GM12878 (cell line): ENCODE measurements at regions not wholly inside any gene's neighbourhood (a gene's known extent, or its start where the extent isn't known, plus 50 kb on each side); places are given as distances from the start of the nearest gene placed in this dataset.

Source experiments
- ATAC-seq: fragments of 200-7000 bp; cut with Tn5 transposase; 3 replicates; pipeline ENCODE4 v1.9.1; 2020; ENCODE audit warnings: mild to moderate bottlenecking, moderate library complexity
- BruUV-seq: library from RNA; stranded (reverse); fragments of 400-500 nt; replicated peaks from 2 replicates; lab custom pipeline; 2021; lab: Mats Ljungman, UMichigan
- CTCF ChIA-PET: fragments of 300-600 bp; sonication (Branson Sonifier 250); formaldehyde crosslinking; extraction: SDS; loops from one replicate; lab custom pipeline; 2021; ENCODE audit warnings: inconsistent platforms; lab: Yijun Ruan, JAX
- POLR2A ChIA-PET: fragments of 350-600 bp; formaldehyde crosslinking; extraction: SDS; loops from one replicate; lab custom pipeline; 2021; ENCODE audit warnings: inconsistent platforms; lab: Charles Lee
- RAD21 ChIA-PET: fragments of 300-600 bp; sonication (Branson Sonifier 250); formaldehyde crosslinking; loops from one replicate; lab custom pipeline; 2023; ENCODE audit warnings: antibody characterized with exemption; ENCODE audit not compliant: unreplicated experiment; lab: Charles Lee
- SMC1A ChIA-PET: fragments of 300-600 bp; sonication (Branson Sonifier 250); formaldehyde crosslinking; loops from one replicate; lab custom pipeline; 2023; ENCODE audit not compliant: unreplicated experiment, uncharacterized antibody; lab: Charles Lee
- DNase-seq: peaks from one replicate; pipeline ENCODE4 v3.0.0-alpha.2; 2011; ENCODE audit warnings: low read depth, low spot score
- FAIRE-seq: peaks from 3 replicates; lab custom pipeline; 2011; peaks lifted over from hg19 to GRCh38; lab: Jason Lieb, UNC
- H2AFZ ChIP-seq: 2 replicates; pipeline ENCODE4 v1.6.0; 2011; ENCODE audit warnings: low read depth, low read length, control low read depth; ENCODE audit not compliant: control insufficient read depth
- H3K27ac ChIP-seq: 2 replicates; pipeline ENCODE4 v1.5.1; 2011; ENCODE audit warnings: control low read depth; ENCODE audit not compliant: control insufficient read depth, insufficient read depth
- H3K27me3 ChIP-seq, 2 experiments: replicated peaks in 1 of 2; 2 replicates each; pipeline versions ENCODE4 v1.6.0 to v1.6.1; 2011; ENCODE audit warnings: low read length in 1 of 2; ENCODE audit not compliant: control insufficient read depth in 2 of 2, insufficient read depth in 2 of 2
- H3K36me3 ChIP-seq, 2 experiments: 2 replicates each; pipeline ENCODE4 v1.5.1; 2011; ENCODE audit warnings: low read length in 1 of 2; ENCODE audit not compliant: control insufficient read depth in 2 of 2, insufficient read depth in 2 of 2
- H3K4me1 ChIP-seq: 2 replicates; pipeline ENCODE4 v1.6.1; 2011; ENCODE audit warnings: mild to moderate bottlenecking, low read length, moderate library complexity, mixed read lengths; ENCODE audit not compliant: control insufficient read depth, insufficient read depth
- H3K4me2 ChIP-seq: 2 replicates; pipeline ENCODE4 v1.6.0; 2011; ENCODE audit warnings: control low read depth; ENCODE audit not compliant: control insufficient read depth, insufficient read depth
- H3K4me3 ChIP-seq: fragments of 200-600 bp; sonication (generic); 2 replicates; pipeline ENCODE4 v1.5.1; 2016
- H3K79me2 ChIP-seq: 2 replicates; pipeline ENCODE4 v1.6.0; 2011; ENCODE audit warnings: low read length; ENCODE audit not compliant: control insufficient read depth, insufficient read depth
- H3K9ac ChIP-seq: 2 replicates; pipeline ENCODE4 v1.8.0; 2011; ENCODE audit warnings: low read length, control low read depth, mixed read lengths; ENCODE audit not compliant: control insufficient read depth, insufficient read depth
- H3K9me3 ChIP-seq: replicated peaks from 3 replicates; pipeline ENCODE4 v1.5.1; 2011; ENCODE audit warnings: mild to moderate bottlenecking, low read length; ENCODE audit not compliant: control insufficient read depth, insufficient read depth
- H4K20me1 ChIP-seq: 2 replicates; pipeline ENCODE4 v1.6.0; 2011; ENCODE audit not compliant: control insufficient read depth, insufficient read depth
- ZBED1 ChIP-seq: IDR thresholded peaks from 2 replicates; pipeline ENCODE4 v1.6.1; 2016; ENCODE audit warnings: borderline replicate concordance
- ZNF687 ChIP-seq: fragments of 450-650 bp; IDR thresholded peaks from 2 replicates; pipeline ENCODE4 v1.6.1; 2017; ENCODE audit warnings: mild to moderate bottlenecking, moderate library complexity
- WGBS: methylation state at CpG from one replicate; pipeline ENCODE4 v1.1.6; 2016; ENCODE audit warnings: low lambda C conversion rate; ENCODE audit not compliant: insufficient replicate concordance, insufficient coverage; ENCODE audit errors: missing lambda C conversion rate; 5-methylcytosine and 5-hydroxymethylcytosine counted together
- in situ Hi-C: fragments of 300-500 bp; cut with MboI; formaldehyde crosslinking; loops from 9 replicates; pipeline ENCODE4 v1.14.3; 2018; ENCODE audit warnings: mixed read lengths
- intact Hi-C: fragments of 100-400 bp; cut with micrococcal nuclease; formaldehyde crosslinking; loops from one replicate; pipeline ENCODE4 v1.14.2; 2022; ENCODE audit not compliant: unreplicated experiment
- TF ChIP-seq, protein P1 (sequence below): fragments of 450-650 bp; IDR thresholded peaks from 2 replicates; pipeline ENCODE4 v1.6.1; 2014; ENCODE audit warnings: mild to moderate bottlenecking

DNA sequence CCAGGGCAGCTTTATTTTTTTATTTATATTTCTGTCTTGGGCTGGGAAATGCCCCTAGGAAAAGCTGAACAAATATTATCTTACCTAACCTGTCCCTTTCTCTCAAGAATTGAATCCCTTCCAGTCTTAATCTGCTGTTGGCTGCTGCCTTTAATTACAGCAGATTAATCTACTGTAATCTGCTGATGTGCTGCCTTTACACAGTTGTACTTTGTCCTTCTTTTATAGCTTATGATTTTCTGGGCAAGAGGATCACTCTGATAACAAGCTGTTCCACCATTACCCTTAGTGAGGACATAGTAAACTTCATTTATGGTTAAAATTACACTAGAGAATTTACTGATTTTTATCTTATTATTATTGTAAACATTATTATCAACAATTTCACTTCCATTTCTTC is 234.5 kb upstream of the MAN1A1 start (continued):
- TF ChIP-seq ZNF687: no peak
- TF ChIP-seq, protein P1, sequence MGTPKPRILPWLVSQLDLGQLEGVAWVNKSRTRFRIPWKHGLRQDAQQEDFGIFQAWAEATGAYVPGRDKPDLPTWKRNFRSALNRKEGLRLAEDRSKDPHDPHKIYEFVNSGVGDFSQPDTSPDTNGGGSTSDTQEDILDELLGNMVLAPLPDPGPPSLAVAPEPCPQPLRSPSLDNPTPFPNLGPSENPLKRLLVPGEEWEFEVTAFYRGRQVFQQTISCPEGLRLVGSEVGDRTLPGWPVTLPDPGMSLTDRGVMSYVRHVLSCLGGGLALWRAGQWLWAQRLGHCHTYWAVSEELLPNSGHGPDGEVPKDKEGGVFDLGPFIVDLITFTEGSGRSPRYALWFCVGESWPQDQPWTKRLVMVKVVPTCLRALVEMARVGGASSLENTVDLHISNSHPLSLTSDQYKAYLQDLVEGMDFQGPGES: no peak

GRCh38 chr6:119581220-119581619 is 231.7 kb upstream of the MAN1A1 start:
- TF ChIP-seq ZBED1: no peak
- H3K79me2 ChIP-seq: no peaks in the 10 kb centered on the region
- ATAC-seq: no peak
- 24% methylated on average over 3 of the region's 3 CpGs for WGBS
- no peaks in the 10 kb centered on the region for H3K27me3 ChIP-seq
- RAD21 ChIA-PET: no interaction called here
- DNase-seq: no peak
- H3K4me3 ChIP-seq: no peak overlapping the region
- FAIRE-seq: no peak
- no peaks in the 10 kb centered on the region; the same call in 2 of the 3 replicates for H3K9me3 ChIP-seq
- POLR2A ChIA-PET: no interaction called here
- no peak overlapping the region for H2AFZ ChIP-seq
- CTCF ChIA-PET: no interaction called here
- no peak overlapping the region for H3K9ac ChIP-seq
- SMC1A ChIA-PET: interaction anchor here (0.7 to 0.9 kb wide), 2 partner anchors 58 to 320 kb away, joined by 3 to 4 read pairs; no protein-coding TSS in a partner anchor
- no peaks in the 10 kb centered on the region for H3K4me1 ChIP-seq
- in situ Hi-C loops: no loop called here
- H3K36me3 ChIP-seq: no peaks in the 10 kb centered on the region
- H3K4me2 ChIP-seq: no peak overlapping the region
- no peaks in the 10 kb centered on the region for H4K20me1 ChIP-seq
- BruUV-seq: no TSS peak
- H3K27ac ChIP-seq: no peak overlapping the region
- intact Hi-C loops: no loop called here
